Loucy (cell line): ENCODE measurements at regions not wholly inside any gene's neighbourhood (a gene's known extent, or its start where the extent isn't known, plus 50 kb on each side); places are given as distances from the start of the nearest gene placed in this dataset.

Experiments
- H2AFZ ChIP-seq: fragments of 200-600 bp; sonication (generic); 2 replicates; pipeline ENCODE4 v1.6.0; 2016; ENCODE audit warnings: antibody characterized with exemption, mild to moderate bottlenecking, low read length, moderate library complexity
- H3F3A ChIP-seq: fragments of 200-600 bp; 2 replicates; pipeline ENCODE4 v1.6.0; 2016; ENCODE audit warnings: antibody characterized with exemption, low read depth, mild to moderate bottlenecking
- H3K27me3 ChIP-seq: fragments of 200-600 bp; sonication (generic); 2 replicates; pipeline ENCODE4 v1.6.1; 2014; ENCODE audit warnings: low read length, mild to moderate bottlenecking; ENCODE audit not compliant: insufficient read depth, poor library complexity, severe bottlenecking
- H3K36me3 ChIP-seq: fragments of 200-600 bp; sonication (generic); 2 replicates; pipeline ENCODE4 v1.6.1; 2016; ENCODE audit warnings: low read length; ENCODE audit not compliant: insufficient read depth
- H3K4me1 ChIP-seq: fragments of 200-600 bp; sonication (generic); 2 replicates; pipeline ENCODE4 v1.5.1; 2014; ENCODE audit warnings: low read length, mild to moderate bottlenecking; ENCODE audit not compliant: insufficient read depth, poor library complexity, severe bottlenecking
- H3K4me2 ChIP-seq: fragments of 200-600 bp; sonication (generic); 2 replicates; pipeline ENCODE4 v1.6.0; 2014; ENCODE audit warnings: antibody characterized with exemption, low read length, low read depth, mild to moderate bottlenecking; ENCODE audit not compliant: poor library complexity, severe bottlenecking
- H3K4me3 ChIP-seq: fragments of 200-600 bp; sonication (generic); 2 replicates; pipeline ENCODE4 v1.5.1; 2014; ENCODE audit warnings: low read length, mild to moderate bottlenecking, mixed read lengths; ENCODE audit not compliant: poor library complexity, severe bottlenecking
- H3K79me2 ChIP-seq: fragments of 200-600 bp; sonication (generic); 2 replicates; pipeline ENCODE4 v1.6.1; 2014; ENCODE audit warnings: low read length; ENCODE audit not compliant: insufficient read depth
- H3K9ac ChIP-seq: fragments of 200-600 bp; sonication (generic); 2 replicates; pipeline ENCODE4 v1.6.0; 2014; ENCODE audit warnings: mild to moderate bottlenecking, low read depth, low read length, moderate library complexity; ENCODE audit not compliant: poor library complexity, severe bottlenecking
- H3K9me2 ChIP-seq: fragments of 200-600 bp; sonication (generic); replicated peaks from 2 replicates; pipeline ENCODE4 v1.6.1; 2016; ENCODE audit warnings: low read depth, low read length, mixed read lengths
- H3K9me3 ChIP-seq: fragments of 200-600 bp; sonication (generic); 2 replicates; pipeline ENCODE4 v1.6.1; 2014; ENCODE audit warnings: mild to moderate bottlenecking, antibody characterized with exemption, low read length, low read depth; ENCODE audit not compliant: insufficient read depth
- H4K20me1 ChIP-seq: fragments of 200-600 bp; sonication (generic); 2 replicates; pipeline ENCODE4 v1.6.0; 2014; ENCODE audit warnings: antibody characterized with exemption, low read length, mild to moderate bottlenecking; ENCODE audit not compliant: insufficient read depth, poor library complexity, severe bottlenecking
- CTCF ChIP-seq: fragments of 200-600 bp; sonication (generic); conservative IDR thresholded peaks from 2 replicates; pipeline ENCODE4 v1.5.1; 2014; ENCODE audit warnings: mild to moderate bottlenecking, antibody characterized with exemption, low read length
- EZH2phosphoT487 ChIP-seq: fragments of 200-600 bp; IDR thresholded peaks from 2 replicates; pipeline ENCODE4 v1.6.1; 2018; ENCODE audit warnings: antibody characterized with exemption, mild to moderate bottlenecking, moderate library complexity, borderline replicate concordance

- H3K4me2 ChIP-seq: no peak overlapping the region
- no peaks in the 10 kb centered on the region for H3K79me2 ChIP-seq
- no peaks in the 10 kb centered on the region for H3K9me2 ChIP-seq
- no peak overlapping the region for H3K9ac ChIP-seq
- no peak overlapping the region for H3K4me3 ChIP-seq
- H2AFZ ChIP-seq: no peak overlapping the region
- no peaks in the 10 kb centered on the region for H4K20me1 ChIP-seq
- H3K4me1 ChIP-seq: no peaks in the 10 kb centered on the region
- peaks cover 34% of the 10 kb centered on the region; the same call in 1 of the 2 replicates for H3K9me3 ChIP-seq
- no peaks in the 10 kb centered on the region for H3F3A ChIP-seq
- no peaks in the 10 kb centered on the region for H3K36me3 ChIP-seq
- TF ChIP-seq EZH2phosphoT487 (no peak), CTCF (no peak)
- no peaks in the 10 kb centered on the region for H3K27me3 ChIP-seq
Measured at GRCh38 chr18:78898635-78899034, 81.0 kb upstream of the SALL3 start.

- Histone ChIP-seq H3K9me2 (no peaks in the 10 kb centered on the region), H4K20me1 (no peaks in the 10 kb centered on the region), H3K36me3 (no peaks in the 10 kb centered on the region), H3K4me1 (no peaks in the 10 kb centered on the region), H3F3A (no peaks in the 10 kb centered on the region), H3K9me3 (peaks cover 30% of the 10 kb centered on the region; the same call in 1 of the 2 replicates), H3K4me2 (no peak overlapping the region), H3K27me3 (no peaks in the 10 kb centered on the region), H3K9ac (no peak overlapping the region), H3K4me3 (no peak overlapping the region), H3K79me2 (no peaks in the 10 kb centered on the region), H2AFZ (no peak overlapping the region)
- TF ChIP-seq EZH2phosphoT487 (no peak), CTCF (no peak)
Measured at GRCh38 chr18:78899241-78899640, 80.4 kb upstream of the SALL3 start.

DNA sequence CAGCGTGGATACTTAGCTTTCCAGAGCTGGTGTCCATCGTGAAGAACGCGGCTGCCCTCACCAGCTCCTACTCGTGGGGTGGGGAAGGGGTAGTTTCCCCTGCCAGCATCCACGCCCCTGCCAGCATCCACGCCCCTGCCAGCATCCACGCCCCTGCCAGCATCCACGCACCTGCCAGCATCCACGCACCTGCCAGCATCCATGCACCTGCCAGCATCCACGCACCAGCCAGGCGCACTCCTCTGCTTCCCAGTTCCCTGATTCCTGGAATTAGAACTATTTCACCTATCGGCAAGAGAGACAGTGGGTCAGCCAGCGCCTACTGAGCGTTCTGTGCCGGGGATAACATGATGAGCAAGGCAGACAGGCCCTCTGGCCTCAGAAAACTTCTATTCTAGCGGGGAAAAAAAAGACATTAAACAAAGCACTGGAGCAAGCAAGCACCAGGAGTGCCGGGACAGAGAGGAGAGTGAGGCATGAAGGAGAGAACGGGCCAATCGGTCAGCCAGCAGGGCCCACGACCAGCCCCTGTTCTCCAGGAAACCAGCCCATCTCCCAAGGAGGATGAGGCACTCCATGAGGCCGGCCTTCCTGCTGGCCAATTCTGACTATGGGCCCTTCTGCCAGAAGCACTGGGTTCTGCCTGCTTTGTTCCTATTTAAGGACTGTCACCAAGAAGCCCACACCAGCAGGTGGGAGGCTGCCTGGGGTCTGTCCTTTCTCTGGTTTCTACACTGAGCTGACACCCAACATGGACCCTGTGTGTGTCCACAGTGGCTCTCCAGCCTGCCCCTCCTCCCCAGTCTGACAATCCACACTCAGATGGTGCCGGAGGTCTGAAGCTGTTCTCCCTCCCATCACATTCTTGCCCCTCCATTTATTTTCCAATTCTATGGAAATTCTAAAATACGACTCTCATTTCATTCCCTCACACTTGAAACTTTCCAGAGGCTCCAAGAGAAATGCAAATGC, 78.4 kb upstream of the SALL3 start:
- TF ChIP-seq CTCF (no peak), EZH2phosphoT487 (no peak)
- Histone ChIP-seq H3K9ac (no peak overlapping the region), H3K27me3 (no peaks in the 10 kb centered on the region), H3K9me3 (peaks cover 26% of the 10 kb centered on the region; the same call in 1 of the 2 replicates), H3K9me2 (no peaks in the 10 kb centered on the region), H2AFZ (no peak overlapping the region), H3K79me2 (no peaks in the 10 kb centered on the region), H3F3A (no peaks in the 10 kb centered on the region), H3K36me3 (no peaks in the 10 kb centered on the region), H4K20me1 (no peaks in the 10 kb centered on the region), H3K4me3 (no peak overlapping the region), H3K4me2 (no peak overlapping the region), H3K4me1 (no peaks in the 10 kb centered on the region)
